ENCODE measurements at regions not wholly inside any gene's neighbourhood (a gene's known extent, or its start where the extent isn't known, plus 50 kb on each side); places are given as distances from the start of the nearest gene placed in this dataset.
"Not testable (repeated sequence)": the region's sequence is repeated elsewhere in the genome, so short reads cannot be mapped to it uniquely, and the experiment has no call there.

- H3K4me1 ChIP-seq (ENCODE audit: control insufficient read depth, insufficient read depth, low read length) = peaks cover 19% of the 10 kb centered on the region
- H3K36me3 ChIP-seq (ENCODE audit: control insufficient read depth, insufficient read depth, low read length) = no peaks in the 10 kb centered on the region
- 50% methylated on average over 2 of the region's 10 CpGs for WGBS (ENCODE audit: insufficient coverage)
- peak overlapping the region; percentile 25 for H3K27ac ChIP-seq (ENCODE audit: low read length)
- no peaks in the 10 kb centered on the region for H3K9me3 ChIP-seq (replicated peaks; ENCODE audit: control insufficient read depth, low read depth, low read length)
- H3K4me3 ChIP-seq (ENCODE audit: low read length) = no peak overlapping the region
- no peaks in the 10 kb centered on the region for H3K27me3 ChIP-seq (ENCODE audit: control insufficient read depth, insufficient read depth, low read length)
- DNase-seq = peak; percentile 38
These were observed 104.3 kb upstream of the RNU6-1 start for GRCh38 chr15:67944010-67944641.

- Histone ChIP-seq H3K4me1 (ENCODE audit: control insufficient read depth, insufficient read depth, low read length) (peaks cover 19% of the 10 kb centered on the region), H3K36me3 (ENCODE audit: control insufficient read depth, insufficient read depth, low read length) (no peaks in the 10 kb centered on the region), H3K4me3 (ENCODE audit: low read length) (no peak overlapping the region), H3K9me3 (replicated peaks; ENCODE audit: control insufficient read depth, low read depth, low read length) (no peaks in the 10 kb centered on the region), H3K27ac (ENCODE audit: low read length) (no peak overlapping the region), H3K27me3 (ENCODE audit: control insufficient read depth, insufficient read depth, low read length) (no peaks in the 10 kb centered on the region)
- WGBS (ENCODE audit: insufficient coverage) = no CpG with 5 or more reads among the region's 2 CpGs
- no peak for DNase-seq
These were observed 105.3 kb upstream of the RNU6-1 start for GRCh38 chr15:67945131-67945530.

GRCh38 chr15:67945951-67946700 lies 106.3 kb upstream of the RNU6-1 start:
- WGBS (ENCODE audit: insufficient coverage) = 70% methylated on average over 3 of the region's 6 CpGs
- peak overlapping the region; percentile 80 for H3K27ac ChIP-seq (ENCODE audit: low read length)
- H3K4me1 ChIP-seq (ENCODE audit: control insufficient read depth, insufficient read depth, low read length) = peaks cover 19% of the 10 kb centered on the region
- H3K9me3 ChIP-seq (replicated peaks; ENCODE audit: control insufficient read depth, low read depth, low read length) = no peaks in the 10 kb centered on the region
- H3K4me3 ChIP-seq (ENCODE audit: low read length) = no peak overlapping the region
- H3K27me3 ChIP-seq (ENCODE audit: control insufficient read depth, insufficient read depth, low read length) = no peaks in the 10 kb centered on the region
- peak; percentile 38 for DNase-seq
- H3K36me3 ChIP-seq (ENCODE audit: control insufficient read depth, insufficient read depth, low read length) = no peaks in the 10 kb centered on the region

GRCh38 chr15:67946701-67947100 lies 106.9 kb upstream of the RNU6-1 start:
- Histone ChIP-seq H3K27me3 (ENCODE audit: control insufficient read depth, insufficient read depth, low read length) (no peaks in the 10 kb centered on the region), H3K27ac (ENCODE audit: low read length) (peak overlapping the region; percentile 80), H3K36me3 (ENCODE audit: control insufficient read depth, insufficient read depth, low read length) (no peaks in the 10 kb centered on the region), H3K9me3 (replicated peaks; ENCODE audit: control insufficient read depth, low read depth, low read length) (no peaks in the 10 kb centered on the region), H3K4me3 (ENCODE audit: low read length) (no peak overlapping the region), H3K4me1 (ENCODE audit: control insufficient read depth, insufficient read depth, low read length) (peaks cover 19% of the 10 kb centered on the region)
- no peak for DNase-seq
- 100% methylated on average over 1 of the region's 4 CpGs for WGBS (ENCODE audit: insufficient coverage)

GRCh38 chr15:67947254-67948039 lies 106.7 kb upstream of the PIAS1 start:
- H3K9me3 ChIP-seq (replicated peaks; ENCODE audit: control insufficient read depth, low read depth, low read length) = no peaks in the 10 kb centered on the region
- no peaks in the 10 kb centered on the region for H3K36me3 ChIP-seq (ENCODE audit: control insufficient read depth, insufficient read depth, low read length)
- DNase-seq = no peak
- no peaks in the 10 kb centered on the region for H3K27me3 ChIP-seq (ENCODE audit: control insufficient read depth, insufficient read depth, low read length)
- H3K27ac ChIP-seq (ENCODE audit: low read length) = no peak overlapping the region
- H3K4me1 ChIP-seq (ENCODE audit: control insufficient read depth, insufficient read depth, low read length) = peaks cover 19% of the 10 kb centered on the region
- 59% methylated on average over 4 of the region's 8 CpGs for WGBS (ENCODE audit: insufficient coverage)
- H3K4me3 ChIP-seq (ENCODE audit: low read length) = no peak overlapping the region

- H3K4me1 ChIP-seq (ENCODE audit: control insufficient read depth, insufficient read depth, low read length) = peaks cover 19% of the 10 kb centered on the region
- WGBS (ENCODE audit: insufficient coverage) = no CpG with 5 or more reads among the region's 2 CpGs
- H3K4me3 ChIP-seq (ENCODE audit: low read length) = no peak overlapping the region
- no peaks in the 10 kb centered on the region for H3K27me3 ChIP-seq (ENCODE audit: control insufficient read depth, insufficient read depth, low read length)
- H3K27ac ChIP-seq (ENCODE audit: low read length) = no peak overlapping the region
- no peaks in the 10 kb centered on the region for H3K9me3 ChIP-seq (replicated peaks; ENCODE audit: control insufficient read depth, low read depth, low read length)
- DNase-seq = no peak
- no peaks in the 10 kb centered on the region for H3K36me3 ChIP-seq (ENCODE audit: control insufficient read depth, insufficient read depth, low read length)
These were observed 105.9 kb upstream of the PIAS1 start for GRCh38 chr15:67948215-67948614.

GRCh38 chr15:67951187-67951586 lies 102.9 kb upstream of the PIAS1 start:
- H3K36me3 ChIP-seq (ENCODE audit: control insufficient read depth, insufficient read depth, low read length); H3K27ac ChIP-seq (ENCODE audit: low read length); H3K4me3 ChIP-seq (ENCODE audit: low read length); DNase-seq; H3K9me3 ChIP-seq (replicated peaks; ENCODE audit: control insufficient read depth, low read depth, low read length); H3K4me1 ChIP-seq (ENCODE audit: control insufficient read depth, insufficient read depth, low read length); H3K27me3 ChIP-seq (ENCODE audit: control insufficient read depth, insufficient read depth, low read length): not testable (repeated sequence)
- no CpG with 5 or more reads among the region's 3 CpGs for WGBS (ENCODE audit: insufficient coverage)

GRCh38 chr15:67953299-67953698 lies 100.8 kb upstream of the PIAS1 start:
- DNase-seq = no peak
- no CpG with 5 or more reads among the region's 2 CpGs for WGBS (ENCODE audit: insufficient coverage)
- H3K4me1 ChIP-seq (ENCODE audit: control insufficient read depth, insufficient read depth, low read length) = no peaks in the 10 kb centered on the region

GRCh38 chr15:67955252-67955651 lies 98.9 kb upstream of the PIAS1 start:
- no peak for DNase-seq
- Histone ChIP-seq H3K4me1 (ENCODE audit: control insufficient read depth, insufficient read depth, low read length) (no peaks in the 10 kb centered on the region), H3K27ac (ENCODE audit: low read length) (no peak overlapping the region), H3K4me3 (ENCODE audit: low read length) (no peak overlapping the region), H3K36me3 (ENCODE audit: control insufficient read depth, insufficient read depth, low read length) (no peaks in the 10 kb centered on the region), H3K27me3 (ENCODE audit: control insufficient read depth, insufficient read depth, low read length) (no peaks in the 10 kb centered on the region), H3K9me3 (replicated peaks; ENCODE audit: control insufficient read depth, low read depth, low read length) (no peaks in the 10 kb centered on the region)
- 57% methylated on average over 3 of the region's 6 CpGs for WGBS (ENCODE audit: insufficient coverage)

More at GRCh38 chr15:67953299-67953698, 100.8 kb upstream of the PIAS1 start:
- Histone ChIP-seq H3K36me3 (ENCODE audit: control insufficient read depth, insufficient read depth, low read length) (no peaks in the 10 kb centered on the region), H3K9me3 (replicated peaks; ENCODE audit: control insufficient read depth, low read depth, low read length) (no peaks in the 10 kb centered on the region), H3K27ac (ENCODE audit: low read length) (no peak overlapping the region), H3K27me3 (ENCODE audit: control insufficient read depth, insufficient read depth, low read length) (no peaks in the 10 kb centered on the region), H3K4me3 (ENCODE audit: low read length) (no peak overlapping the region)

GRCh38 chr15:67957435-67958132 lies 96.5 kb upstream of the PIAS1 start:
- H3K27me3 ChIP-seq (ENCODE audit: control insufficient read depth, insufficient read depth, low read length) = no peaks in the 10 kb centered on the region
- peak; percentile 72 for DNase-seq
- WGBS (ENCODE audit: insufficient coverage) = no CpG with 5 or more reads among the region's 2 CpGs
- no peaks in the 10 kb centered on the region for H3K4me1 ChIP-seq (ENCODE audit: control insufficient read depth, insufficient read depth, low read length)
- H3K4me3 ChIP-seq (ENCODE audit: low read length) = no peak overlapping the region
- no peaks in the 10 kb centered on the region for H3K36me3 ChIP-seq (ENCODE audit: control insufficient read depth, insufficient read depth, low read length)
- no peak overlapping the region for H3K27ac ChIP-seq (ENCODE audit: low read length)
- no peaks in the 10 kb centered on the region for H3K9me3 ChIP-seq (replicated peaks; ENCODE audit: control insufficient read depth, low read depth, low read length)
